AG10803 (cell line): ENCODE measurements at regions not wholly inside any gene's neighbourhood (a gene's known extent, or its start where the extent isn't known, plus 50 kb on each side); places are given as distances from the start of the nearest gene placed in this dataset.

ENCODE experiments used
- DNase-seq: peaks from one replicate; pipeline ENCODE4 v3.0.0; 2010; ENCODE audit warnings: low read depth
- H3K4me3 ChIP-seq: 2 replicates; pipeline ENCODE4 v1.5.1; 2011; ENCODE audit warnings: mild to moderate bottlenecking, low read length, control low read depth
- TF ChIP-seq, protein P1 (sequence below): conservative IDR thresholded peaks from 2 replicates; pipeline ENCODE4 v1.5.1; 2011; ENCODE audit warnings: mild to moderate bottlenecking, low read length, control low read depth, inconsistent platforms

DNA sequence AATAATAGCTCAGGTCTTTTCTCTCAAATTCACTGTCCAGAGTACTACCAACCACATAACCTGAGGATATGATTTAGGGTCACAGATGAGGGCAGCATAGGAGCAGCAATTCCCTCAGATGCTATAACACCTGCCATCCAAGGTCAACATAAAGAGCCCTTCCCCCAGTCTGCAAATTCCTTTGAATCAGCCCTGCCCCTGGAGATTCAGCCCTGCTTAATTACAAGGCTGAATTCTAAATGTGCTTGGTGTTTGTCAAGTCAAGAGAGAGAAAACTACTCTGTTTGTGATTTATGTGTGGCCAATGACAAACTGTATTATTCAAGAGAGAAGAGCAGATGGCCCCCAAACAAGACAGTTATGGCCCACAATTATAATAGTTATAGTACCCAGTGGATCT is 195.7 kb upstream of the ADGRL2 start:
- no peak for DNase-seq
- TF ChIP-seq, protein P1, sequence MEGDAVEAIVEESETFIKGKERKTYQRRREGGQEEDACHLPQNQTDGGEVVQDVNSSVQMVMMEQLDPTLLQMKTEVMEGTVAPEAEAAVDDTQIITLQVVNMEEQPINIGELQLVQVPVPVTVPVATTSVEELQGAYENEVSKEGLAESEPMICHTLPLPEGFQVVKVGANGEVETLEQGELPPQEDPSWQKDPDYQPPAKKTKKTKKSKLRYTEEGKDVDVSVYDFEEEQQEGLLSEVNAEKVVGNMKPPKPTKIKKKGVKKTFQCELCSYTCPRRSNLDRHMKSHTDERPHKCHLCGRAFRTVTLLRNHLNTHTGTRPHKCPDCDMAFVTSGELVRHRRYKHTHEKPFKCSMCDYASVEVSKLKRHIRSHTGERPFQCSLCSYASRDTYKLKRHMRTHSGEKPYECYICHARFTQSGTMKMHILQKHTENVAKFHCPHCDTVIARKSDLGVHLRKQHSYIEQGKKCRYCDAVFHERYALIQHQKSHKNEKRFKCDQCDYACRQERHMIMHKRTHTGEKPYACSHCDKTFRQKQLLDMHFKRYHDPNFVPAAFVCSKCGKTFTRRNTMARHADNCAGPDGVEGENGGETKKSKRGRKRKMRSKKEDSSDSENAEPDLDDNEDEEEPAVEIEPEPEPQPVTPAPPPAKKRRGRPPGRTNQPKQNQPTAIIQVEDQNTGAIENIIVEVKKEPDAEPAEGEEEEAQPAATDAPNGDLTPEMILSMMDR, result no peak
- H3K4me3 ChIP-seq, result no peak overlapping the region

DNA sequence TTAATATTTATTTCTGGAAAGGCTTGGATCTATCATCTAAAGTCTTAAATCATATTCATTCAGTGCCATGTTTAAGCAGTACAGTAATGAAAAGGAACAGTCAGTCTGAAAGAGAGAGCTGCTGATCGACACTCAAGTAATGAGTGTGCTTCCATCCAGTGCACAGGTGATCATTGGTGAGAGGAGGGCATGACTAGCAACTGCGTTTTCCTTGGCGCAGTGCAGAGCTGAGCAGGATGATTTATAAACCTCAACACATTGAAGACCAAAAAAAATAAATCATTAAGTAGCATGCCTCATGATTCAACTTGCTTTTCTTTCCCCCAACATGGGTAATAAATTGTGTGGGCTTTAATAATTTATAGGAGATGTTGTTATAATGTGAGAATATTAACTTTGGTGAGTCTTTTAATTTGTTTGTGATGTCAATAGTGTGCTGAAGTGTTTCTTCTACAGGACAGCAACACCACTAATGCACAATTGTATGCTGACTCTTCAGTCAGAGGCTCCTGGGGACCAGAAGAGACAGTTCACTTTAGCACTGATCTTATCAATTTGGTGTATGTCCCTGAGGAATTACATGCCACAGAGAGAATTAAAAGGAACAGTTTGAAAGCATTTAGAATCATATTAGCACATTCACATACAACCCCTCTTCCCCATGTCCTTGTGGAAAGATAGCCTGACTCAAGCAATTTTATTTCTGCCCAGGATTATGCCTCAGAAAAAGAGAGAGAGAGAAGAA is 199.7 kb upstream of the ADGRL2 start:
- no peak overlapping the region for H3K4me3 ChIP-seq
- TF ChIP-seq, protein P1, result no peak
- DNase-seq, result no peak

DNA sequence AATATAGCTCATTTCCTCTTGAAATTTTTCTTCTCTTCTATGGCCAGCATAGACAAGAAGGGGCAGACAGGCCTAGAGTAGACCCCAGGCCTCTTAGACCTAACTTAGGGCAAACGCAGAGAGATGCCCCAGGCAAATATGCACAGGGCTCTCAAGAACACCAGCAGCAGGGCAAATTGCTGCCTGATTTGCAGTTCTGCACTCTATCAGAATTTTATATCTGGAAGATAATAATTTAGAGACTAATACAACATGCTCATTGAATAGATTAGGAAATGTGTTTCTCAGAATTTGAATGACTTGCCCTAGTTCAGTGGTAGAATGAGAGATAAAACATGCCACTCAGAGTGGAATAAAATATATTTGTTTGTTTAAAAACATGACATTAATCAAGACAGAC is 200.4 kb upstream of the ADGRL2 start:
- no peak for DNase-seq
- no peak overlapping the region for H3K4me3 ChIP-seq
- TF ChIP-seq, protein P1, result no peak

DNA sequence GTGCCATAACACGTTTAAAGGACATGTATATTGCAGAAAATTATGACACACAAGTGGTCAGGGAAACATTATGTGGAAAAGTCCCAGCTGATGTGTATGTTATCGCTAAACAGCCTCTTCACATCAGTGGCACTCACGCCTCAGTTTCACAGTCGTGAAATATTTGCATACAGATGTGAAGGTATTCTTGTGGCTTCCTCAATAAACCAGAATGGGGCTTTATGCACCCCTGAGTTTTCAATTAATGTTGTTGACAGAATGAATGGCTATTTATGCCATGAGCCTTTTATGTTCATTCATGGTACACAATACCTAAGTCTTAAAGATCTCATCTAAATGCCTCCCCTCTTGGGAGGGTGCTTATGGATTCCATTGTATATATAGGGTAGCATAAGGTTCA is 202.1 kb upstream of the ADGRL2 start:
- TF ChIP-seq, protein P1, result no peak
- no peak for DNase-seq

DNA sequence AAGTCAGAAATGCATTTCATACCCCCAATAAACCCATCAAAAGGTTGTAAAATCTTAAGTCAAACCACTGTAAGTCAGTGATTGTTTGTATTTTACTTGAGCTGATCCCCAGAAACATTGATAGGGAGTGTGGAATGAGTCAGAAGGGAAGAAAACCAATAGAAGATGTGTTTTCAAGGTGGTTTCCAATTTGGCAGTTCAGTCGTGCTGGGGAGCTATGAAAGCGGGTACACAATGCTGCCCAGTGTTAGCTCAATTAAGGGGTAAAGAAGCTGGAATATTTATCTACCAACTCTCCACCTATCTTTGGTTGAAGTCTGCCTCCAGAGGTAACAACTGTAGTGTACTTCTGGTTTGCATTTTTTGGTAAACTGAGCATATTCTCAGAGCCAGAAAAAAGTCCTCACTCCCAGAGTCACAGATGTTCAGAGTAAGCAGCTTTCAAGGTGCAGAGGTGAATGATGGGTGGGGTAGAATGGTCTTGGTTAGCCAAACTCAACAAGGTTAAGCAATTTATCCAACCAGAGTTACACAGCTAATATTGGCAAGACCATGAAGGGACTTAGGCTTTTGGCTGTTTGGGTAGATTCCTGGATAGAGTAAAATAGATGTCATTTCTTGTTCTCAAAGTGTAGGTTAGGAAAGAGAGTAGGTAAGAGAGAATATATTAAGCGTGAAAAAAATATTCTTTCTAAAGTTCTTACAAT is 202.9 kb upstream of the ADGRL2 start:
- no peak overlapping the region for H3K4me3 ChIP-seq
- DNase-seq, result no peak
- TF ChIP-seq, protein P1, result no peak

More for the DNA sequence above, 202.1 kb upstream of the ADGRL2 start:
- H3K4me3 ChIP-seq, result no peak overlapping the region

DNA sequence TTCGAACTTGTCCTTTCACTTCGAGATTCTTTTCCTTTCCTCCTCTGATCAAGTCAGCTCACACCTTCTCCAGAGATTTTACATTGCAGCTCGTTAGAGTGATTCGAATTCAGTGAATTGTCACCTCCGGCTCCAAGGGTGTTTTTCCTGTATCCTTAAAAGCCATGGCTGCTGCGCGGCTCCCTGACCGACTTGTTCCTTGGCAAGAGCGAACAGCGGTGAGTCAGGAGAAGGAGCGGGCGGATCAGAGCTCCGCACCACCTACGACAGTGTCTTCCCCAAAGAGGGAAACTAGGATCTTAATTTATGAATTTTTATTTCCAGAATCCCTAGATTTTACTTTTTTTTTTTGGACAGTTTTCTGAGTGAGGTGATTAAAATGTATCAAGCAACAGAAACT is 204.4 kb upstream of the ADGRL2 start:
- no peak overlapping the region for H3K4me3 ChIP-seq
- TF ChIP-seq, protein P1, result no peak
- no peak for DNase-seq

DNA sequence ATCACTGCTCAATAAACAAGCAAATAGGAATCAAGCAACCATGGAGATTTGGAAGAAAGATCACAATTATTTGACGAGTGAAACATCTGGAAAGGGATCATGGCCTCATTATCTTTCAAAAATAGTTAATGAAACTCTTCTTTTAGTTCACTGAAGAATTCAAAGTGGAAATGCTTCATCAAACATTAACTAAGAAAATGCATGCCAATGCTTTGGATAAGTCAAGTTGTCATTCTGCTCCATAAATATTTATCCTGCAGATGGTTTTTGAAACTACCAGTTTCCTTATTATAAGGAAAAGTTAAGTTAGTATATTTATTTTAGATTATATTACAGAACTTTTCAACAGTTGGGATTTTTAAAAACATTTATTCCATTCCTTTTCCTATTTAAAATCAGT is 206.5 kb upstream of the ADGRL2 start:
- no peak for DNase-seq
- TF ChIP-seq, protein P1, result no peak
- H3K4me3 ChIP-seq, result no peak overlapping the region
